ENCODE measurements at regions not wholly inside any gene's neighbourhood (a gene's known extent, or its start where the extent isn't known, plus 50 kb on each side); places are given as distances from the start of the nearest gene placed in this dataset.

DNA sequence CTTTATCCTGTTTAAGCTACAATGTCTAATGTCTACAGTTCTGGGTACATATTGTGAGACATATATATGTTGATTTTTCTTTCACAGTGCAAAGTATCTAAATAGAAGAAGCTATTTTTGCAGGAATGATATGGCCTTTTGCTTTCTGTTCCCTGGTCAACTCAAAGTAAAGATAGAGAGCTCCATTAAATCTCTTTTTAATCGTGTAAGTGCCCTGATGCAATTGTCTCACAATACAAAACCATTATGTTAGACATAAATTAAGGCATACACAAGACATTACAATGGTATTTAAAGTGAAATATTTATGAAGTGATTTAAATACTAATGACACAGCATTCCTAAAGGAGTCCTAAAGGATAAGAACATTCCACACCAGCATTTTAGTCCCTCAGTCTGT, 1559.7 kb upstream of the AGA start:
- no peaks in the 10 kb centered on the region for H3K79me2 ChIP-seq (ENCODE audit: insufficient read depth, low read length)
- no peak overlapping the region for H2AFZ ChIP-seq (ENCODE audit: low read depth, low read length, poor library complexity, severe bottlenecking)
- intact Hi-C loops (cut with micrococcal nuclease), result loop anchor here (10.0 kb wide), 1 partner anchor 303 kb away; no protein-coding TSS in a partner anchor
- ATAC-seq (no peak), DNase-seq (ENCODE audit: low read depth, low spot score) (no peak)
- H3K4me1 ChIP-seq (ENCODE audit: control insufficient read depth in 1 of 2, insufficient read depth in 2 of 2, low read length in 2 of 2), result no peaks in the 10 kb centered on the region
- TF ChIP-seq YY1 (IDR thresholded peaks at IDR 0.05; ENCODE audit: extremely low read depth, insufficient replicate concordance, low read depth, low read length) (no peak), EZH2phosphoT487 (IDR thresholded peaks at IDR 0.05; ENCODE audit: borderline replicate concordance) (no peak), TCF7L2 (IDR thresholded peaks at IDR 0.05; ENCODE audit: borderline replicate concordance, extremely low read depth, insufficient read depth, insufficient read length) (no peak), POLR2A (IDR thresholded peaks at IDR 0.05; ENCODE audit: borderline replicate concordance, extremely low read depth, insufficient read depth, insufficient read length) (no peak), MAX (IDR thresholded peaks at IDR 0.05) (no peak), FOSL1 (IDR thresholded peaks at IDR 0.05; ENCODE audit: low read depth) (no peak), ELF1 (IDR thresholded peaks at IDR 0.05; ENCODE audit: borderline replicate concordance, low read depth) (no peak), ZFX (IDR thresholded peaks at IDR 0.05) (no peak), CBX3 (IDR thresholded peaks at IDR 0.05; ENCODE audit: low read depth) (no peak), RAD21 (IDR thresholded peaks at IDR 0.05; ENCODE audit: low read depth) (no peak), POLR2AphosphoS5 (IDR thresholded peaks at IDR 0.05; ENCODE audit: low read depth, low read length) (no peak), SIN3A (IDR thresholded peaks at IDR 0.05; ENCODE audit: low read depth) (no peak)
- TF ChIP-seq, protein P1, sequence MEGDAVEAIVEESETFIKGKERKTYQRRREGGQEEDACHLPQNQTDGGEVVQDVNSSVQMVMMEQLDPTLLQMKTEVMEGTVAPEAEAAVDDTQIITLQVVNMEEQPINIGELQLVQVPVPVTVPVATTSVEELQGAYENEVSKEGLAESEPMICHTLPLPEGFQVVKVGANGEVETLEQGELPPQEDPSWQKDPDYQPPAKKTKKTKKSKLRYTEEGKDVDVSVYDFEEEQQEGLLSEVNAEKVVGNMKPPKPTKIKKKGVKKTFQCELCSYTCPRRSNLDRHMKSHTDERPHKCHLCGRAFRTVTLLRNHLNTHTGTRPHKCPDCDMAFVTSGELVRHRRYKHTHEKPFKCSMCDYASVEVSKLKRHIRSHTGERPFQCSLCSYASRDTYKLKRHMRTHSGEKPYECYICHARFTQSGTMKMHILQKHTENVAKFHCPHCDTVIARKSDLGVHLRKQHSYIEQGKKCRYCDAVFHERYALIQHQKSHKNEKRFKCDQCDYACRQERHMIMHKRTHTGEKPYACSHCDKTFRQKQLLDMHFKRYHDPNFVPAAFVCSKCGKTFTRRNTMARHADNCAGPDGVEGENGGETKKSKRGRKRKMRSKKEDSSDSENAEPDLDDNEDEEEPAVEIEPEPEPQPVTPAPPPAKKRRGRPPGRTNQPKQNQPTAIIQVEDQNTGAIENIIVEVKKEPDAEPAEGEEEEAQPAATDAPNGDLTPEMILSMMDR (IDR thresholded peaks at IDR 0.05 in 2 of 3, conservative IDR thresholded peaks at IDR 0.05 in 1 of 3; ENCODE audit: borderline replicate concordance in 1 of 3, insufficient read depth in 1 of 3, low read depth in 2 of 3, low read length in 2 of 3), result no peak
- ChIA-PET RAD21 (ENCODE audit: low non-redundant PET in 1 of 2, low total read pairs in 2 of 2, uncharacterized antibody in 2 of 2, unreplicated experiment in 2 of 2) (no interaction called here), CTCF (no interaction called here), POLR2A (no interaction called here)
- H3K9me3 ChIP-seq (ENCODE audit: control insufficient read depth in 1 of 2, insufficient read depth in 1 of 2, low read depth in 1 of 2, low read length in 2 of 2), result no peaks in the 10 kb centered on the region
- H3K27ac ChIP-seq (ENCODE audit: low read depth, low read length), result no peak overlapping the region
- no TSS peak for BruUV-seq (replicated peaks)
- H4K20me1 ChIP-seq (ENCODE audit: insufficient read depth), result no peaks in the 10 kb centered on the region
- no peak overlapping the region for H3K4me2 ChIP-seq (ENCODE audit: low read length)
- H3K36me3 ChIP-seq (ENCODE audit: control insufficient read depth in 1 of 2, insufficient read depth in 2 of 2, low read length in 2 of 2), result no peaks in the 10 kb centered on the region
- H3K9me2 ChIP-seq (ENCODE audit: insufficient read depth), result no peaks in the 10 kb centered on the region
- H3K27me3 ChIP-seq (ENCODE audit: insufficient read depth, low read length), result no peaks in the 10 kb centered on the region
- H3K9ac ChIP-seq (ENCODE audit: low read length), result no peak overlapping the region
- no peak overlapping the region for H3K4me3 ChIP-seq (replicated peaks in 1 of 2; ENCODE audit: low read depth in 1 of 2, low read length in 2 of 2)

Measured in HCT116 (cell line).